Right lobe of liver (tissue), 4 donors: ENCODE measurements at regions not wholly inside any gene's neighbourhood (a gene's known extent, or its start where the extent isn't known, plus 50 kb on each side); places are given as distances from the start of the nearest gene placed in this dataset.

Experiments used
- CTCF ChIP-seq, 4 donors: fragments of 200-600 bp in 3 of 4; fragments of 450-650 bp in 1 of 4; IDR thresholded peaks; one replicate each; pipeline versions ENCODE4 v1.5.1 to v1.8.0; 2016 to 2022; ENCODE audit warnings: antibody characterized with exemption in 4 of 4, mild to moderate bottlenecking in 2 of 4
- POLR2A ChIP-seq: fragments of 450-650 bp; IDR thresholded peaks from one replicate; pipeline ENCODE4 v1.6.1; 2017; ENCODE audit warnings: antibody characterized with exemption, mild to moderate bottlenecking
- donor health status: DM: no; HTN: no; CAD: no.
- donor health status: DM: no; HTN: no; CAD: no.
- donor health status: DM: no; HTN: yes; CAD: no.

GRCh38 chr13:24106429-24106828, 54.1 kb upstream of the SPATA13 start:
- no peak for TF ChIP-seq CTCF (IDR thresholded peaks at IDR 0.05)
- TF ChIP-seq POLR2A, result no peak
